PC-3 (cell line): ENCODE measurements at regions not wholly inside any gene's neighbourhood (a gene's known extent, or its start where the extent isn't known, plus 50 kb on each side); places are given as distances from the start of the nearest gene placed in this dataset.

Experiments
- CTCF ChIP-seq: fragments of 300-600 bp; sonication (generic); conservative IDR thresholded peaks from 2 replicates; pipeline ENCODE4 v1.5.1; 2017; ENCODE audit warnings: antibody characterized with exemption, low read depth, mild to moderate bottlenecking, low read length
- EZH2 ChIP-seq: fragments of 300-600 bp; sonication (generic); IDR thresholded peaks from one replicate; pipeline ENCODE4 v1.6.1; 2017; ENCODE audit warnings: antibody characterized with exemption, mild to moderate bottlenecking, low read length; ENCODE audit not compliant: unreplicated experiment
- EZH2phosphoT487 ChIP-seq: fragments of 300-600 bp; sonication (generic); IDR thresholded peaks from 2 replicates; pipeline ENCODE4 v1.6.1; 2018; ENCODE audit warnings: mild to moderate bottlenecking, antibody characterized with exemption, low read length, borderline replicate concordance

- TF ChIP-seq EZH2, result no peak
- TF ChIP-seq CTCF, result no peak
- no peak for TF ChIP-seq EZH2phosphoT487
Measured at GRCh38 chr10:69733791-69734261, 67.9 kb upstream of the COL13A1 start.
